ENCODE measurements at regions not wholly inside any gene's neighbourhood (a gene's known extent, or its start where the extent isn't known, plus 50 kb on each side); places are given as distances from the start of the nearest gene placed in this dataset.

GRCh38 chr7:118863966-118864365 is 639.5 kb downstream of the ANKRD7 start:
- no peak for TF ChIP-seq CTCF (IDR thresholded peaks at IDR 0.05; ENCODE audit: low read depth, low read length, missing input control)
- TF ChIP-seq MAX (IDR thresholded peaks at IDR 0.05): no peak
- no peak for TF ChIP-seq TAF1 (conservative IDR thresholded peaks at IDR 0.05)
- TF ChIP-seq YY1 (IDR thresholded peaks at IDR 0.05): no peak
- TF ChIP-seq RXRA (IDR thresholded peaks at IDR 0.05): no peak
- no peak for TF ChIP-seq GABPA (IDR thresholded peaks at IDR 0.05 in 1 of 2, conservative IDR thresholded peaks at IDR 0.05 in 1 of 2)
- TF ChIP-seq EGR1 (IDR thresholded peaks at IDR 0.05; ENCODE audit: low read depth in 2 of 2): no peak
- TF ChIP-seq SP1 (IDR thresholded peaks at IDR 0.05): no peak
- TF ChIP-seq RAD21 (IDR thresholded peaks at IDR 0.05): no peak
- TF ChIP-seq HNF4A (conservative IDR thresholded peaks at IDR 0.05): no peak
- no peak for TF ChIP-seq REST (IDR thresholded peaks at IDR 0.05)
- no peak for TF ChIP-seq ATF3 (IDR thresholded peaks at IDR 0.05)
- TF ChIP-seq JUND (IDR thresholded peaks at IDR 0.05): no peak
- no peak for TF ChIP-seq ZBTB33 (IDR thresholded peaks at IDR 0.05)

All from liver (tissue), 3 donors.